ENCODE measurements at regions not wholly inside any gene's neighbourhood (a gene's known extent, or its start where the extent isn't known, plus 50 kb on each side); places are given as distances from the start of the nearest gene placed in this dataset.

DNA sequence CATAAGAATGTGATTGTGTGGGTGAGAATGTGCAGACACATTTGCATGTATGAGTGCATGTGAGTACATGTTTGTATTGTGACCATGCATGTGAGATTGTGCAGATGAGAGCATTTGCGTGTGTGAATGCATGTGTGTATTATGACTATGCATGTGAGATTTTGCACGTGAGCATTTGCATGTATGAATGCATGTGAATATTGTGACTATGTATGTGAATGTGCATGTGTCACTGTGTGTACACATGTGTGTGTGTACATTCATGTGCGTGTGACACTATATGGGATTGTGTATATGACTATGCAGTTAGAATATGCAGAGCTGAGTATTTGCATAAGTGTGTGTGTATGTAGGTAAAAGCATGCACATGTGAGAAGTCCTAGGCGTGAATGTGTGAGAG, 381.3 kb upstream of the MAF start:
- DNase-seq (ENCODE audit: low spot score): no peak
- in situ Hi-C loops (cut with MboI; ENCODE audit: low pct_unique_long_range_greater_than_20kb, low sequenced_read_pairs, unreplicated experiment): no loop called here
- TF ChIP-seq, protein P1, sequence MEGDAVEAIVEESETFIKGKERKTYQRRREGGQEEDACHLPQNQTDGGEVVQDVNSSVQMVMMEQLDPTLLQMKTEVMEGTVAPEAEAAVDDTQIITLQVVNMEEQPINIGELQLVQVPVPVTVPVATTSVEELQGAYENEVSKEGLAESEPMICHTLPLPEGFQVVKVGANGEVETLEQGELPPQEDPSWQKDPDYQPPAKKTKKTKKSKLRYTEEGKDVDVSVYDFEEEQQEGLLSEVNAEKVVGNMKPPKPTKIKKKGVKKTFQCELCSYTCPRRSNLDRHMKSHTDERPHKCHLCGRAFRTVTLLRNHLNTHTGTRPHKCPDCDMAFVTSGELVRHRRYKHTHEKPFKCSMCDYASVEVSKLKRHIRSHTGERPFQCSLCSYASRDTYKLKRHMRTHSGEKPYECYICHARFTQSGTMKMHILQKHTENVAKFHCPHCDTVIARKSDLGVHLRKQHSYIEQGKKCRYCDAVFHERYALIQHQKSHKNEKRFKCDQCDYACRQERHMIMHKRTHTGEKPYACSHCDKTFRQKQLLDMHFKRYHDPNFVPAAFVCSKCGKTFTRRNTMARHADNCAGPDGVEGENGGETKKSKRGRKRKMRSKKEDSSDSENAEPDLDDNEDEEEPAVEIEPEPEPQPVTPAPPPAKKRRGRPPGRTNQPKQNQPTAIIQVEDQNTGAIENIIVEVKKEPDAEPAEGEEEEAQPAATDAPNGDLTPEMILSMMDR (IDR thresholded peaks at IDR 0.05; ENCODE audit: extremely low read depth, insufficient read depth, missing control alignments): no peak

DNA sequence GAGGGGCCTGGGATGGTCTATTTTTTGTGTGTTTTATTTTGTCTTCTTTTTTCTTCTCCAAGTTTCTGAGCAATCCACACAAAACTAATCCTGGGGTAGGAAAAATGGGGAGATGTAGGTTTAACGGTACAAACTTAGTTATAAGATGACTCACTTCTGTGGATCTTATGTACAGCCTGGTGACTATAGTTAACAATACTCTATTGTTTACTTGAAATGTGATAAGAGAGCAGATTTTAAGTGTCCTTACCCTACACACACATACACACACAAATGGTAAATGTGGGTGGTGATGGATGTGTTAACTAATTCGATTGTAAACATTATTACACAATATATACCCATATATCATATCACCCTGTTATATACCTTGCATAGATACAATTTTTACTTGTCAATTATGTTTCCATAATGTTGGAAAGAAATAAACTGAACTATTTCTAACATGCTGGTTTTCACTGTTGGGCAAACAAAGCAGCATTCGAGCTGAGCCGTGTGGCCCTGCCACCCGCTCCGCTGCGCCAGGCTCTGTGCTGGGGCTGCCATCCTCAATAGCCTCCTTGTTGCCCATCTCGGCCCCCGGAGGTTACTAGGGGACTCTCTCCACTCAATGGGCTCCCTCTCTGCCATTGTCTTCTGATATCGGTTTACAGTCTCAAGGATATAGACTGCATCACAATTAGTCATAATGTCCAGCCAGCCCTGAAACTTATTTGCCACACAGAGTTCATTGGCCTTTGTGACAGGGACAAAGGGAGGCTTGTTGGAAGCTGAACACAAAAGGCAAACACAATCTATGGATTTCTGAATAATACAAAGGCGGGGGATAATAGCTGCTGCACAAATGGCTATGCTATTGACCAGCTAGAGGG, 380.3 kb upstream of the MAF start:
- DNase-seq (ENCODE audit: low spot score): no peak
- in situ Hi-C loops (cut with MboI; ENCODE audit: low pct_unique_long_range_greater_than_20kb, low sequenced_read_pairs, unreplicated experiment): no loop called here
- TF ChIP-seq, protein P1 (IDR thresholded peaks at IDR 0.05; ENCODE audit: extremely low read depth, insufficient read depth, missing control alignments): no peak

DNA sequence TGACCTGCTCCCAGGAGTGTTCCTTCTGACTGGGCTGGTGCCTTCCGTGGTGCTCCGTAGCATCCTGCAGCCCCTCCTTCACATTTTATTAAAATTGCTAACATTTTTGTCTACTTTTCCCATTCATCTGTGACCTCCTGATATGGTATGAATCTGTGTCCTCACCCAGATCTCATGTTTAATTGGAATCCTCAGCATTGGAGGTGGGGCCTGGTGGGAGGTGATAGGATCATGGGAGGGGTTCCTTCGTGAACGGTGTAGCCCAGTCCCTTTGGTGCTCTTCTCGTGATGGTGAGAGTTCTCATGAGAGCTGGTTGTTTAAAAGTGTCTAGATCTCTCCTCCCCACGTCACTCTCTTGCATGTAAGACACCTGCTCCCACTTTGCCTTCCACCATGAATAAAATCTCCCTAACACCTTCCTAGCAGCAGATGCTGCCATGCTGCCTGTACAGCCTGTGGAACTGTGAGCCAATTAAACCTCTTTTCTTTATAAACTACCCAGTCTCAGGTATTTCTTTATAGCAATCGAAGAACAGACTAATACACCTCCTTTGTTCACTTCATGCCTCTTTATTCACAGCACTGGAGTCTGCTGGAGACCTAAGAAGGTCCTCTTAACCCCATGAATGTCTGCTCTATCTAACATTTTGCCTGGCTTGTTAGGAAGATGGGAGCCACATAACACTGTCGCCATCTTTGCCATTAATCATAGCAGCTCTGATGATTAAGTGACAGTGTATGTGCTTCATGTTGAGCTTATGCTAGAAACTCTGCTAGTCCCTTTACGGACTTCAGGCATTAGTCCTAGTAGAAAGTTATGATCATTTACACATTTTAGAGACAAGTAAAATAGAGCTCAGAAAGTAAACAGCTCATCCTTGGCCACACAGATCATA, 377.7 kb upstream of the MAF start:
- in situ Hi-C loops (cut with MboI; ENCODE audit: low pct_unique_long_range_greater_than_20kb, low sequenced_read_pairs, unreplicated experiment): no loop called here
- no peak for DNase-seq (ENCODE audit: low spot score)
- TF ChIP-seq, protein P1 (IDR thresholded peaks at IDR 0.05; ENCODE audit: extremely low read depth, insufficient read depth, missing control alignments): no peak

DNA sequence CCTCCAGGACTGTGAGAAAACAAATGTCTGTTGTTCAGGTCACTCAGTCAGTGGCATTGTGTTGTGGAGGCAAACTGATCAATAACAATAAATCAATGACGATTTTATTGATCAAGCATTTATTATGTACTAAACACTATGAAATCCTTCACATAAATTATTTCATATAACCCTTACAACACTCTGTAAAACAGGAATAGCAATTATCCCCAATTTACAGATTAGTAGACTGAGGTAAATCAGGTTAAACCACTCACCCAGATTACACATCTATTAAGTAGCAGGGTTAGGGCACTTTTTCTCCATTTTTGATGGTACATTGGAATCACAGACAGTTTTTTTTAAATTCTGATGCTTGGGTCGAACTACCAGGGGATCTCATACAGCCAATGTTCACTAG, 372.8 kb upstream of the MAF start:
- TF ChIP-seq, protein P1 (IDR thresholded peaks at IDR 0.05; ENCODE audit: extremely low read depth, insufficient read depth, missing control alignments): no peak

DNA sequence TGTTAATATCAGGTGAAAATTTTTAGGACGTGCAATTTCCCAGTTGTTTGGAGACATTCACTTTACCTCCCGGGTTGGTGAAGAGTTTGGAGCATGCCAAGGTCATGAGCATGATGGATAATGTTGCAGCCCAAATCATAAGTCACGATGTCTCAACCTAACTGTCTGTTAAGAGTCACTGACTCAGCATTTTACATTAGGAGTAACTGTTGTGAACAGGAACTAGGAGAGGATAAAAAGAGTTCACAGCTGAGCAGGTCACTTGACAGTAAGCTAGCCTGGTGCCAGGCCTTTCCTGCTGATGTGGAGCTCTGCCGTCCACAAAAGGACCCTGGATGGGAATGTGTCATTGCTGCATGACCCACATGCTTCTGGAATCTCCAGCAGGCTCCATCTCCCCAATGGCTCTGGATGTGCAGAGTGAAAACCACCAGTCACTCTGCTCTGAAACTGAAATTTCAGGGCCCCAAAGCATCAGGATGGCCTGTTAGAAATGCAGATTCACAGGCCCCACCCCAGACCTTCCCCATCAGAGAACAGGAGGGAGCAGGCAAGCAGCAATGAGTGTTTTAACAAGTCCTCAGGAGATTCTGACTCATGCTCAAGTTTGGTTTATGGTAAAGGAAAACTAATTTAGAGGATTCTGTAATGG, 371.6 kb upstream of the MAF start:
- in situ Hi-C loops (cut with MboI; ENCODE audit: low pct_unique_long_range_greater_than_20kb, low sequenced_read_pairs, unreplicated experiment): no loop called here
- TF ChIP-seq, protein P1 (IDR thresholded peaks at IDR 0.05; ENCODE audit: extremely low read depth, insufficient read depth, missing control alignments): no peak
- DNase-seq (ENCODE audit: low spot score): no peak

More for the DNA sequence above, 372.8 kb upstream of the MAF start:
- no peak for DNase-seq (ENCODE audit: low spot score)
- in situ Hi-C loops (cut with MboI; ENCODE audit: low pct_unique_long_range_greater_than_20kb, low sequenced_read_pairs, unreplicated experiment): no loop called here

DNA sequence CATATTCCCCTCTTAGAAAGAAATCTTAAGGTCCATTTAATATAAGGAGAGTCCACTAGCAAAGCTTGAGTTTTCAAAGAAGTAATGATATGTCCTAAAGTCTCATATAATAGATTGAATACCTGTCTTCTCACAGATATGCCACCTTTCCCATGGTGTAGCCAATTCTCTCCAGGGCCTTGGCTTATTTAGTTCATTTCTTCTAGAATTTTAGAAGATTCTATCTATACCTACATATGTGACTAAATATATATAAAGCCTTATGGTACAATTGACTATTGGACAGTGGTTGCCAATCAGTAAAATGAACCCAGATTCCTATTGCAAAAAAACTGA, 370.7 kb upstream of the MAF start:
- no peak for DNase-seq (ENCODE audit: low spot score)
- in situ Hi-C loops (cut with MboI; ENCODE audit: low pct_unique_long_range_greater_than_20kb, low sequenced_read_pairs, unreplicated experiment): no loop called here
- TF ChIP-seq, protein P1 (IDR thresholded peaks at IDR 0.05; ENCODE audit: extremely low read depth, insufficient read depth, missing control alignments): no peak

Measured in GM13977 (cell line).